Mesothelial cell of epicardium (in vitro differentiated cells): ENCODE measurements at regions not wholly inside any gene's neighbourhood (a gene's known extent, or its start where the extent isn't known, plus 50 kb on each side); places are given as distances from the start of the nearest gene placed in this dataset.

ENCODE experiments used
- DNase-seq, 2 experiments: peaks; one replicate each; pipeline ENCODE4 v3.0.0; 2021; ENCODE audit warnings: low spot score in 2 of 2; ENCODE audit not compliant: unreplicated experiment in 2 of 2
- H3K27ac Mint-ChIP-seq: 2 replicates; pipeline ENCODE4 v1.8.0; 2021; ENCODE audit warnings: mixed read lengths
- H3K27me3 Mint-ChIP-seq: 2 replicates; pipeline ENCODE4 v1.8.0; 2021; ENCODE audit warnings: low read depth, mixed read lengths
- H3K36me3 Mint-ChIP-seq: 2 replicates; pipeline ENCODE4 v1.8.0; 2021; ENCODE audit warnings: mixed read lengths
- H3K4me1 Mint-ChIP-seq: 2 replicates; pipeline ENCODE4 v1.8.0; 2021; ENCODE audit warnings: mixed read lengths
- H3K4me3 Mint-ChIP-seq: 2 replicates; pipeline ENCODE4 v1.8.0; 2021; ENCODE audit warnings: mild to moderate bottlenecking, moderate library complexity, mixed read lengths
- H3K9me3 Mint-ChIP-seq: 2 replicates; pipeline ENCODE4 v1.8.0; 2021; ENCODE audit warnings: mixed read lengths
- CTCF ChIP-seq: fragments of 200-600 bp; sonication (generic); IDR thresholded peaks from one replicate; pipeline ENCODE4 v1.5.0; 2021; ENCODE audit warnings: antibody characterized with exemption; ENCODE audit not compliant: unreplicated experiment

GRCh38 chr1:170461291-170461747, 70.6 kb upstream of the GORAB start:
- no peaks in the 10 kb centered on the region for H3K36me3 Mint-ChIP-seq
- peaks cover 25% of the 10 kb centered on the region for H3K9me3 Mint-ChIP-seq
- H3K4me1 Mint-ChIP-seq: no peaks in the 10 kb centered on the region
- DNase-seq: no peak
- H3K27me3 Mint-ChIP-seq: no peaks in the 10 kb centered on the region
- no peak overlapping the region for H3K4me3 Mint-ChIP-seq
- H3K27ac Mint-ChIP-seq: no peak overlapping the region
- no peak for TF ChIP-seq CTCF

GRCh38 chr1:170461762-170462384, 70.1 kb upstream of the GORAB start:
- no peak for DNase-seq
- H3K9me3 Mint-ChIP-seq: peaks cover 26% of the 10 kb centered on the region
- H3K4me3 Mint-ChIP-seq: no peak overlapping the region
- H3K4me1 Mint-ChIP-seq: no peaks in the 10 kb centered on the region
- no peaks in the 10 kb centered on the region for H3K27me3 Mint-ChIP-seq
- H3K27ac Mint-ChIP-seq: no peak overlapping the region
- H3K36me3 Mint-ChIP-seq: no peaks in the 10 kb centered on the region
- no peak for TF ChIP-seq CTCF

- DNase-seq: no peak
- no peaks in the 10 kb centered on the region for H3K36me3 Mint-ChIP-seq
- H3K27ac Mint-ChIP-seq: no peak overlapping the region
- no peaks in the 10 kb centered on the region for H3K27me3 Mint-ChIP-seq
- no peak overlapping the region for H3K4me3 Mint-ChIP-seq
- TF ChIP-seq CTCF: no peak
- peaks cover 19% of the 10 kb centered on the region for H3K9me3 Mint-ChIP-seq
- H3K4me1 Mint-ChIP-seq: no peaks in the 10 kb centered on the region
Observed at GRCh38 chr1:170470121-170470520, 61.8 kb upstream of the GORAB start.

GRCh38 chr1:170471398-170472053, 60.4 kb upstream of the GORAB start:
- Mint-ChIP-seq H3K27me3 (no peaks in the 10 kb centered on the region), H3K27ac (no peak overlapping the region), H3K9me3 (peaks cover 16% of the 10 kb centered on the region)

GRCh38 chr1:170481000-170481399, 51.0 kb upstream of the GORAB start:
- peaks cover 17% of the 10 kb centered on the region for H3K9me3 Mint-ChIP-seq
- no peak for DNase-seq
- no peaks in the 10 kb centered on the region for H3K36me3 Mint-ChIP-seq
- no peak overlapping the region for H3K4me3 Mint-ChIP-seq
- TF ChIP-seq CTCF: no peak
- H3K27ac Mint-ChIP-seq: no peak overlapping the region
- peaks cover 2% of the 10 kb centered on the region for H3K4me1 Mint-ChIP-seq
- H3K27me3 Mint-ChIP-seq: no peaks in the 10 kb centered on the region

More at GRCh38 chr1:170471398-170472053, 60.4 kb upstream of the GORAB start:
- no peak for TF ChIP-seq CTCF
- DNase-seq: no peak
- Mint-ChIP-seq H3K36me3 (no peaks in the 10 kb centered on the region), H3K4me3 (no peak overlapping the region), H3K4me1 (no peaks in the 10 kb centered on the region)
